NCI-H187 treated with DMSO at 0.1 percent for 48 hours (cell line): ENCODE measurements at regions not wholly inside any gene's neighbourhood (a gene's known extent, or its start where the extent isn't known, plus 50 kb on each side); places are given as distances from the start of the nearest gene placed in this dataset.

Source experiments
- DNase-seq: peaks from one replicate; lab custom pipeline; 2025; lab: John Stamatoyannopoulos, UW

DNA sequence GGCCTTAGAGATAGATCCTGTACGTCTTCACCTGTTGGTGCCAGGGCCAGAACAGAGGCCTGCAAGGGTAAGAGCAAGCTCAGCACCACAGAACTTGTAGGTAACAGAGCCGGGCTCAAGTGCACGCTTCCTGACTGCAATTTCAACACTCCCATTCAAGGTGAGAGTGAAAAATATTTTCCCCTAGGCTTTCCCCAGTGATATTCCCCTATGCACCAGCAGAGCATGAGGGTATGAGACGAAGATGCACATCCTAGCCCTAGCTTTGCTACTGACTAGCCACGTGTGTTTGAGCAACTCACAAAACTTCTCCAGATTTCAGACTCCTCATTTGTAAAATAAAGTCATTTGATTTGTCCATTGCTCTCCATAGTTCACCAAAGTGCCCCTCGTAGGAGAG lies 411.6 kb downstream of the ZNF521 start:
- DNase-seq = no peak

DNA sequence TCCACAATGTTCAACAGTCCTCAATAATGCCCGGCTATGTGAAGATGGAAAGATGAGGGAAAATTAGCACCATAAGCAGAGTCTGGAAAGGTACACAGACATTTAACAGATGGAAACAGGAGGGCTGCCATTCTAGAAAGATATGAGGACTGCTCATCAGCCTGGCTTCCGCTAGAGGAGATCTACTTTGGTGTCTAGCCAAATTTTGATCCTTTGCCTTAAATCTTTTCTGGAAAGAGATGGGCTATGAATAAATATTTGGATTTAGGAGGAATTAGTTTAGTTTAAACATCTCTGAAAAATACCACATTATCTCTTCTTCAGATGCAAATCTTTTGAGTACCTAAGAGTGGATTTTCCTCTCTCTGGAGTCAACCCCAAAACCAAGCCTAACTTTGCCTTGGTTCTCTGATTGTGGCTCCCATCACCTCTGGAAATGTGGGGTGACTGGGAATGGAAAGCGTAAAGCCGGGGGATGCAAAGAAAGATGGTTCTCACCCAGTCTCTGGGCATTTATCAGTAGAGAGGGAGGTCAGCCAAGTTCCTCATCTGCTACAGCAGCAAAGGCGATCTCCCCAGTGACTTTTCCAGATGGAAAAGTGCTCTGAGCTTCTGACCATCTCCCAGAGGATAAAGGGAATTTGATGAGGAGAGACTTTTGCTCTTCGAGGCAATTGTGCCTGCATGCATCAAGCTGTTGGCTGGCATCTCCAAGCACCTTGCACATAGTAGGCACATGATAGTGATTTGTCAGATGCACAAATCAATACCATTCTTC lies 410.6 kb downstream of the ZNF521 start:
- DNase-seq = no peak

DNA sequence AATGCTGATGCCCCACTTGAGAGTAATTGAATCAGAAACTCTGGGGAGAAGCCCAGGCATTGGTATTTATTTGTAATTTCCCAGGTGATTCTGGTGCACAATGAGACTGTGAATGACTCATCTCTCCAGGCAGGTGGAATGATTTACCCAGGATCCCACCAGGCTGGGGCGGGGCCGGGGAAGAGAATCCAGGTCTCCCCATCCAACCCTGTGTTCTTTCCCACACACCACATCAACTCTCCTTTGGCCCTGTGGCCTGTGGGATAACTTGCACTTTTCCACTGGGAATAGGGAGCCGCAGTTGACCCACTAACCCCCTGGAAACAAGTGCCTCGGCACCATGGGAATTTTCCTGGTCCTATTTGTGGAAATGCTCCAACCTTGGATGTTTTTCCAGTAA lies 409.8 kb downstream of the ZNF521 start:
- DNase-seq = no peak

DNA sequence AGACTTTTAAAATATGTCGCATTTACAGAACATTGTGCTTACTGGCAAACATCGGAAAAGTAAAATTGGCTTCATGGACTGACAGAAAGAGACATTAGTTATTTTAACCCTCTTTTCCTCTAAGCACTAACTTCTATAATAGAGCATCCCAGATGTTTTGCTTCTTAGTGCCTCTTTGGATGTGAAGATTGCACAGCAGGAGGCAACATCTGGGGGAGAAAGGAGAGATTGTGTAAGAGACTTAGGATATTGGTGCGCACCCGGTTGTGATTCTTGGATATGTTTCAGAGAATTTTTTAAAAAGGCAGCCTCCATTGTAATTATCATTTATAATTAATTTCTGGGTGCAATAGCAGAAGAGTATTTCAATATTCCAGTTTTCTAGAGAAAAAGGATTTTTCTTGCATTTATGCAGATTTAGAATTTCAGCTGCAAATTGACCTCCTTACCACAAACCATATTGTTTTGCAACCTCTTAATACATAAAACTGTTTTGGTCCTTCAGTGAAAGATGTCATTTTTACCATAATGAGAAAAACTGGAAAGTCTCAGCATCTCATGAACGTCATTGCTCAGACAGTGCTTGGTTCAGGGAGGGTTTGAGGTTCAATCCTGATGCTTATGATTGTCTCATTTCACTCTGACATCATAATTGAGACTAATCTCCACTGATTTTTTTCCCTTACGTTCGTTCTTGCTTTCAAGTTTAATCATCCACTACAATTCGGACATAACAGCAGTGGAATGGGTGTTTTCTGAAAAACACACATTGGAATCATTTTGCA lies 404.3 kb downstream of the ZNF521 start:
- no peak for DNase-seq

DNA sequence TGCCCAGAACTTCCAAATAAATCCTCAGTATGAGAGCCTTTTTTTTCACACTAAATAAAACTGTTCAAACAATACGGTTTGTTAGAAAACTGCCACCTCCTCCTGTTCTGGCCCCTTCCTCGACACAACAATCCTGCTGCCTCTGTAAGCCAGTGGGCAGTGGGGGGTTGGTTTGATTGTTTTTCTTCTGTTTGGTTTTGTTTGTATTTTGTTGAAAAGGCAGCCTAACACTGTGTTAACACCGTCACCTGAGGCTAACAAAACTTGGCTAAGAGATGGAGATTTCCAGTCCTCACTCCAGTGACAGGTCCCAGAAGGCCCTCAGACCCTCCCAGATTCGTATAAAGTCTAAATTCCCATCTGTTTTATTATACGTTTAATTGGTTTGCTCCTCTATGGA lies 402.1 kb downstream of the ZNF521 start:
- no peak for DNase-seq

DNA sequence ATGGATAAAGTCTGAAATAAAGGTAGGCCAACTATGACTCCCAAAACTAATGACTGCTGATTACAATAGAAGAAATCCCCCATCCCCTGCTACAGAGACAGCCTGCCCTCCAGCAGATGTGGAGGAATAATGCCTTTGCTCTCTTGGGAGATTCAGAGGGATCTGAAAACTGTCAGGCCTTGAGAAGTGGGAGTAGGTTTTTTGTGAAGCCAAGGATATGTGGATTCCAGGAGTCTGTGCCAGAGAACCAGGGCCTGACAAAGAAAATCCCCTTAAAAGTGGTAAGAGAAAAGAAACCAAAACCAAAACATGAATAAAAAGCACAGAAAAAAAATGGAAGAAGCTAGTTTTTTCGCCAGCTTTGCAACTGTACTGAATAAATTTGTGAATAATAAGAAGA lies 397.6 kb downstream of the ZNF521 start:
- no peak for DNase-seq

DNA sequence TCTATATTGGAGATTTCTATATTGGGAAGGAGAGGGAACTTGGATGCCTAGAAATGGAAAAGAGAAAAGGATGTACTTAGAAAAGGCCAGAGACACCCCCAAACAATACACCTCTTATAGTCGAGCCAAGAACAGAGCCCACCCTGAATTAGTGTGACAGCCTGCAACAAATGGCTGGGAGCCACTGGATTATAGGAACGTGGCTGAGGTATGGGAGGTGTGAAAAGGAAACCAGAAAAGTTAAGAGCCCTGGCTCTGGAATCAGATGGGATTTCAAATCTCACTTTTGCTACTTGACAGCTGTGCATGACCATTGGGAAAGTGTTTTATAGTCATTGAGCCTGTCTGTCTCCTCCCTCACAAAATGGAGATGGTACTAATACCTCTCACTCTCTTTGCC lies 394.0 kb downstream of the ZNF521 start:
- DNase-seq = no peak

DNA sequence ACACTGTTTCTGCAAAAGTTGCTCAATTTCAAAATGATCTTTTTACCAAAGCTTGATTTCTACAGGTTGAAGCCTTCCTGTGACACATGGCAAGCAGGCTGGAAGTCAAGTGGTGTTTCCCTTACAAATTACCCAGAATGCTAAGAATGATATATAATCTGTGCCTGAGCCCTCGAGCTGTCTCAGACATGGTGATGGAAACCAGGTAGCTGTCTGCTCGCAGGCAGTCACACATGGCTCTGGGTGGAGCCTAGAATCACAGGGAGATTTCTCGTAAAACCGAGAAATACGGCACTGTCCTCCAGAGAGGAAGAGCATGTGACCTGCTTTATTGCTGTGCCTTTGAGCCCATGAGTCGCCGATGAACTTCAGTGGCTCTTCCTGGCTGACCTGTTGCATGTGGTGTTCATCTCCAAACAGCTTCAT lies 392.9 kb downstream of the ZNF521 start:
- no peak for DNase-seq

DNA sequence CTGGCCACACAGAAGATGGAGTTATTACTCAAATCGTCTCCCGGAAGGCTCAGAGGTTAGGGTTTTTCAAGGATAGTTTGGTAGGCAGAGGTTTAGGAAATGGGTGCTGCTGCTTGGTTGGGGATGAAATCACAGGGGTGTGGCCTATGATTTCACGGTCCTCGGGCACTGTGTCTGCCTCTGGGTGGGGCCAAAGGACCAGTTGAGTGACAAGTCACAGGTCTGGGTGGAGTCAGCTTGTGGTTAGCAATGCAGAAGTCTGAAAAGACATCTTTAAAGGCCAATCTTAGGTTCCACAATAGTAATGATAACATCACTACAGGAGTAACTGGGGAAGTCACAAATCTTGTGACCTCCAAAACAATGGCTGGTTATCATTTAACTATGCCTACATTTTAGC lies 387.8 kb downstream of the ZNF521 start:
- DNase-seq = no peak

DNA sequence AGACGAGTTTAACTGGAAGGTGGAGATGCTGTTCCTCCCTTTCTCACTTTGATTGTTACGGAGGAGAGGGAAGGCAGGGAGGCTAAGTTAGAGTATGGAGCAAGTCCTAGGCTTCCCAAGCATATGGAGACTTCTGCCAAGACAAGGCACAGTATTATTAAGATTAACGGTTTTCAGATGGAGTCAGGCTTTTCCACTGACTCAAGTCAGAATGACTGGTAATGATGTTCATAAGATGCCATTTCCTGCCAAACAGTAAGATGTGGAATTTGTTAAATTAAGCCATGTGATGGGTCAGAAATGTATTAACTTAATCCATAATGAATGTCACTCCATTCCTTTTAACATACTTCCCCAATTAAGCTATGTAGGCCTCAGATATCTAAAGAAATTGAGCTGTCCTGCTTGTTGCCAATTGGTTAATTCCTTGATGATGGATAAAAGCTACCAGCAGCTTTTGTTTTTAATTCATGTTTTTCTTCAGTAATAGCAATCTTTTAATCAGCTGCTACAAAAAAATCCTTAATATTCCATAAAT lies 383.7 kb downstream of the ZNF521 start:
- DNase-seq = no peak

DNA sequence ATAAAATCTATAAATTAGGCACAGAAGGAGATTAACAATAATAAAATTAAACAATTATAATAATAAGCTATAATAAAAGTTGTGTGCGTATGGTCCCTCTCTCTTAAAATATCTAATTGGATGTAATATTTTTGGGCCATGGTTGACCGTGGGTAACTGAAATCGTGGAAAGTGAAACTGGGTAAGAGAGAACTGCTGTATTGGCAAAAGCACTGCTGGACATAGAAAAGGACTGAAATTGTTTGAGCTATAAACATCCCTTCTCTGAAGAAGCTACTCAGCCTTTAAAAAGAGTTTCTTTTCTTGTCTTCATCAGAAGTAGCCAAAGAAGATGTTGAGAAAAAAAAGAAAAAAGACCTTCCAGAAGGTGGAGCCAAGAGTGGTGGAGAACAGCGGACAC lies 379.4 kb downstream of the ZNF521 start:
- no peak for DNase-seq

DNA sequence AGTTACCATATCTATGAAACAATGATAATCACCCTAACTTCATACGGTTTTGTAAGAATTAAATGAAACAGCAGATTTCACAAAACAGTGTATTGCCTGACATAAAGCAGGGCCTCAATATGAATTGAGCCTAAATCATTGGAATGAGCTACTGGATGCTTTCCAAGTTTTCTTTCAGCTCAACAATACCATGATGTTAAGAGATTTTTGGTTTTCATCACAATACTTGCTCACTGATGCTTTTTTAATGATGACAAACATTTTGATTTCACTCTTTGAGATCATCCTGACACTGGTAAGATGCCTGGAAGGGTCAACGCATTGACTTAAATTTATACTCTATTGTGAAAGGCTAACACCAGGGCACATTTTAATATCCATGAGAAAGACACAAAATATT lies 377.5 kb downstream of the ZNF521 start:
- no peak for DNase-seq

DNA sequence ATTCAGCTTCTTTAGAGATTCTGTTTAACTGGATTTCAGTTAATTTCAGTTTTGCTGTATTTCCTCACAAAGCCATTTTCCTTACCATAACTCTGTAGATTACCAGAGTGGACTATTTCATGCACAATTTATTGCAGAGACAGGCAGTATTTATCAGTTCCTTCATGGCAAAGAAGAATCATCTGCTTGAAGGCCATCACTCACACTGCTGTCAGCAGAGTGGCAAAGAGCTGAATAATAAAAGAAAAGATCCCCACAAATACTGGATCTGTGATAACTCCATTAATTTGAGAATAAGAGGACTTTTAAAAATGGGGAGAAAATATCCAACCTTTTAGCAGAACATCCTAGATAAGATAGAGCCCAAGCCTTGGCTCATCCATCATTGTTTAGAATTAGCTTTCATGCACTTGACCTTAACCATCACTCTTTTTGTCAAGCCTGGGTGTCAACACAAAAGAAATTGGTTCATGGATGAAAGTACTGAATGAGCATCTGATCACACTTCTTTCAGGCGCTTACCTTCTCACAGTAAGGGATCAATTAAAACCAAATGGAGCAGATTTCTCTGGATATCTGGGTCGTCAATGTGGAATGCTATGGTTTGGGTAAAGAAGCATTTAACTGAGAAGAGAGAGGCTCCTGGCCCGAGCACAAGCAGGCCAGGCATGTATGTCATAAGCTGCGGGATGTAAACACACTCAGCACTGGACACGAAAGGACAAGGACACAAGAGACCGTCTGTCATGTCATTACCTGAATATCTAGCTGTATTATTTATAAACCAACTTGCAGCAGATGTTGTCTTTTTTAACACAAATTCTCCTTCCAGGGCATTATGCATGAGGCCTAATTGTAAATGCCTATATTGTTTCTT lies 376.2 kb downstream of the ZNF521 start:
- DNase-seq = no peak

DNA sequence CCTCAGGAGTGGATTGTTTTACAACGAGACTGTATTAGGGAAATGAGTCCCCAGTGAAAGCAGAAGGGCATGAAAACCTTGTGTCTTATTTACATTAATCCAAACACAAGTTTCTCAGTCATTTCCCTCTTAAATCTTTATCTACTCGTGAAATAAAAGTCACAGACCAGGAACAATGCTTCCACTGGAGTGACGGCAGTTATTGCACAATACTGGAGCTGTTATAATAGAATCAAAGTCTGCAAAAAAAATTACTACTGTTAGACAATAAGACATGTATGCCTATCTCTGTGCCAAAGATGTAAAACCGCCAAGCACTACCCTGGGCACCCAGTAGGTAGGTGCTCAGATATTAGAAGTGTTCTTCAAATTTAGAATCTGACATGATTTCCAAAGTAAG lies 375.5 kb downstream of the ZNF521 start:
- DNase-seq = no peak

DNA sequence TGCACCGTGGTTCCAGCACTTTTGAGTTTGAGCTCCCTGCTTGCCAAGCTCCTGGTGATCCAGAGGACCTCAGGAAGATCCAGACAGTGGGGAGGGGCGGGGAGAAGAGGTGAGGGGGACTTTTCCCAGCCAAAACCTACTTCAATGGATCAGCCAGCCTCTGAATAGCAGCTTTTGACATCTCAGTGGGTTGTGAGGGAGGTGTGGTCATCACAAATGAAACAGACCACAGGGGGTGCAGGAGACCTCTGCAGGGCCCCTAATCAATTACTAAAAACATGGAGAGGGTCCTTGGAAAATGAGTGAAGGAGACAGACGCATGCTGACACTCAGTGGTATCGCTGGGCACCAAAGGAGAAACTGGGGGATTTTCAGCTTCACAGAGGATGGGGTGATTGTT lies 372.7 kb downstream of the ZNF521 start:
- DNase-seq = no peak

DNA sequence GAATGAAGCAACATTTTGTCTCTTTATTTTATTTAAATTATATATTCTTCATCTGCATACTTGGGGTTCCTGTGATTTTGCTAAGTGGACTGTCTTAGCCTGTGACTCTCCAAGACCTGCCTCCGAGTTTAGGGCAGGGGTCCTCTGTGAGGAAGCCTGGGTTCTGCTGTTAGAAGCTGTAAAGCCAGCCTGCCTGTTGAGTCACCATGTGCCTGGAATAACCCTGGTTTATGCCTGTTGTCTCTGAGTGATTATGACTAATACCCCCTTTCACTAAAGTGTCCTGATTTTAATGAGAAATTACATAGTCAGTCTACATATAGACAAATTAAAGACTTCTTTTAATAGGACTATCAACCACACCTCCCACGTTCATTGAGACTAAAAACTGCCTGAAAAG lies 369.1 kb downstream of the ZNF521 start:
- DNase-seq = no peak

DNA sequence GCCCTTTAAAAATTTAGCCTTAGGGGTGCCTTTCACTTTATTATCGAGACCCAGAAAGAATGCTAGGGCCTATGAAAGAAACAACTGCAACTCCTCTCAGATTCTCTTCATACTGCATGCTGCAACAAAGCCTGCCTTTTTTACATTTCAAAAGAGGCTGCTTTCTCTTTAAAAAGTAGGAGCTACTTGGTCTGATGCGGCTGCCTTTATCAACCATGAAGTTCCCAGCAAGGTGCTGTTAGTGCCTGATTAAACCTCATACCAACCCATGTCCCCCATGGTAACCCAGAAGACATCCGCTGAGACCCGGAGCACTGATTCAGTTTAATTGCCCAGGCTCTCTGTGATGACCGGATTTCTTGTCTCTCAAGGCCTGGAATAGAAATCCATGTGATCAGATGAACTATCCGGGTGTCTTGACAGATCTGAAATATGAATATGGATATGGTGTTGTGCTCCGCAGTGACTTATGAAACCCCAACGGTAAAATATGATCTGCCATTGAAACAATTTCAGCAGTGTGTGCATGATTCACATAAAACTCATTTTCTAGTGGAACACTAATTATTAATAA lies 368.3 kb downstream of the ZNF521 start:
- DNase-seq = no peak

DNA sequence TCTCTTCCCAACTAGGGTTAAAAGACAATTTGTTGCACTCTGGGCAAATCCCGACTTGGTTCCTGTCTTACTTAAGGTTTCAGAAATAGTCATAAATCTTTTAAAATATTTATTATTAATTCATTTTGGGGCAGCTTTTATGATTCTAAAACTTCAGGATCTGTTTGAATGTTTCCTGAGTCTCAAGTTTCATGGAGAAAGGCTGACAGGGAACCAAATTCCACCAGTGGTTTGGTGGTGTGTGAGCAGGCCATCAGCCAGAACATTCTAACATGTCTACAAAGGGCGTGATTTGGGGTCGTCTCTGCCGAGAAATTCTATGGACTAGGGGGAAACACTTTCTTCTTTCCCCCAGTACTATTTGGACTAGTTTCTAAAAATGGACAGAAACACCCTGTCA lies 366.4 kb downstream of the ZNF521 start:
- no peak for DNase-seq

DNA sequence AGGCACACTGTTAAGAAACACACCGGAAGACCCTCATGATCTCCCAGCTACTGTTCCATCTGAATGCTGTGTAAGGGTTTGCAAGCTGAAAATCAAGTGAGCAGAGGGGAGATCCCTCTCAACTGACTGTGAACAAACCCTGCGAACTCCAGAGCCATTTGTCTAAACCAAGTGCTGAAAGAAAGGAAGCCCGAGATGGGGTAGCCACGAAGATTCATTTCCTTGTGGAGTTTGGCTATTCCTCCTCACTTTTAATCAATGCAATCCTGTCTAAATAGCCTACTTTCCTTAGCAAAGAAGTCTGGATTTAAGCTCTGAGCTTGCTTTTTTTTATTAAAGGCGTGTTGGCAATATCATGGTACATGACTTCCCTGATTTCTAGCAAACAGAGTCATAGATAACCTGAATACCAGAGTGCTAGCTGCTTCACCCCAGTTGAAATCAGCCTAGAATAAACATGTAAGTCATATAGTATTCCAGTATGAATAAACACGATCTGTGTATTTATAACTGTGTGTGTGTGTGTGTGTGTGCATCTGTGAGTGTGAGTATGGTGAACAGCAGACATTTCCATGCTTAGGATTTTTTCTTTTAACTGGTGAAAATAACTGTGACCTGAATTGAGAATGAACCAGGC lies 365.2 kb downstream of the ZNF521 start:
- no peak for DNase-seq

DNA sequence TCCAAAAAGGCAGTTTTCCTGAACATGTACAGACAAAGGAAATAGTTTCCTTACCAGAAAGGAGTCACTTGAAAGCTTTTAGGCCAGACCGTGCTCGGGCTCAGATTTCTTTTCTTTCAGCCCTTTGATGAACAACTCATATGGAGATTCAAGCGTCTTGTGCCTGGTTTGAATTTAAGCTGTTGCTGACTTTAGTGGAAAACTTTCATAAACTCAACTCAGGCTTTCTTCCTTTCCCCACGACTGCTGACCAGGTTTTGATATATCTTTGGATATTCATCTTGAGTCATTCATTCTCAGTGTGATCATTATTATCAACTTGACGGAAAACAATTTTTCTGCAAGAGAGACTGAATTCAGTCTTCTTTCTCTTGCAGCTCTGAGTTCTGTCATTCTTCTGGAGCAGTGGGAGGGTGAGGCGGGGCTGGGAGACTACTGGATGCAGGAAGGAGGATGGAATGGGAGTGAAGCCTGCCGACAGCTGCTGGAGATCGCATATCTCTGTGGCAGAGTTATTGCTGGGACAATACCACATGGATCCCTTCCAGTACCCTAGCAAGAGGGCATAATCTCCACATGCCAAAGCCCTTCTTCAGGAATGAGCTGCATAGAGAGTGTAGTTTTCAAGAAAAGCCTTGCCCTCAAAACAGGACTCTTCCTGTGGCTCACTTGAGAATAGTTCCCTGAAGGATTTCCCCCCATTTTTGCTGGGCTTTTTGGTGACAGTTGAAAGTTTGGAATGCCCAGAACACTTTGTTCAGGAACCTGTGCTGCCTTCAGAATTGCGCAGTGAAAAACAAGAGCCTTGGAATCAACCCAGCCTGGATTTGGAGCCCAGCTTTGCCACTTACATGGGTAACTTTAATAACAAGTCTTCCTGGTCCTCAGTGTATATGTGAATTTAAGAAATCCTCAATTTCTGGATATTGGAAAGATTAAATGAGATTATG lies 364.4 kb downstream of the ZNF521 start:
- no peak for DNase-seq
